ENCODE measurements at regions not wholly inside any gene's neighbourhood (a gene's known extent, or its start where the extent isn't known, plus 50 kb on each side); places are given as distances from the start of the nearest gene placed in this dataset.

DNA sequence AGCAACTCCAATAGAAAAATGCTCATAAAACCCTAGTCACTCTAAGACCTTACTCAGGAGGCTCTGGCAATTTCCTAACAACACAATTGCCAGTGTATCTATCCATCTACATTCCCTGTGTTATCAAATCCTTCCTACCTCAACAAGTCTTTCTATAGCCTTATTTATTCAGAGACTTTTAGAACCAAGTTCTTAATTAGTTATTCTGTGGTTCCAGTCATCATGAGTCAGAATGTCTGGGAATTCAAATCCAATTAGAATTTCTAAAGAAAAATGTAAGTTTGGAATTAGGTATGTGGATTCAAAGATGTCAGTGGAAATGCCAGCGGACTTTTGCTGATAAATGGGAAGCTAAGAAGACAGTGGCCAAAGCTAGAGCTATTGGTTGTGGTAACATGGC is 302.6 kb upstream of the C1orf87 start:
- H2BK12ac ChIP-seq (ENCODE audit: insufficient read length, low read depth, low read length) = no peak overlapping the region
- H3K23me2 ChIP-seq (ENCODE audit: insufficient read length, low read depth, low read length, poor library complexity, severe bottlenecking) = no peaks in the 10 kb centered on the region
- Mint-ChIP-seq H3K27ac (no peak overlapping the region), H3K27me3 (ENCODE audit: low read depth) (no peaks in the 10 kb centered on the region; the same call in 1 of the 2 replicates), H3K36me3 (ENCODE audit: insufficient read depth in 1 of 3, low read depth in 3 of 3) (no peaks in the 10 kb centered on the region), H3K9me3 (peaks cover 5 to 7% of the 10 kb centered on the region in 2 experiments; a peak in 3 of 5 replicates), H3K4me3 (no peak overlapping the region), H3K4me1 (no peaks in the 10 kb centered on the region)
- no peaks in the 10 kb centered on the region for H3K27me3 ChIP-seq (ENCODE audit: insufficient read depth, low read length)
- no peak overlapping the region for H3K4ac ChIP-seq (ENCODE audit: low read depth, low read length)
- no peak overlapping the region for H3K18ac ChIP-seq (ENCODE audit: insufficient read length, low read depth, low read length)
- H3K79me2 ChIP-seq (ENCODE audit: insufficient read depth, low read length) = no peaks in the 10 kb centered on the region
- no peak overlapping the region for H2BK5ac ChIP-seq (ENCODE audit: insufficient read length, low read length)
- no peak overlapping the region for H3K27ac ChIP-seq (ENCODE audit: insufficient read length, low read depth, low read length)
- H3T11ph ChIP-seq (ENCODE audit: low read length) = no peak overlapping the region
- WGBS (ENCODE audit: extremely low coverage, insufficient read length, low lambda C conversion rate) = no CpG with 5 or more reads among the region's 1 CpG
- no peak overlapping the region for H2BK20ac ChIP-seq (ENCODE audit: low read depth, low read length, poor library complexity, severe bottlenecking)
- H3K4me1 ChIP-seq (ENCODE audit: insufficient read depth, low read length) = no peaks in the 10 kb centered on the region
- no peak for DNase-seq
- no peak overlapping the region for H3K4me2 ChIP-seq (ENCODE audit: insufficient read depth, insufficient read length, low read length)
- no peaks in the 10 kb centered on the region for H3K9me3 ChIP-seq (ENCODE audit: control insufficient read depth, low read depth, low read length)
- H3K9ac ChIP-seq (ENCODE audit: extremely low read depth, insufficient read length, low read length) = no peak overlapping the region
- H3K79me1 ChIP-seq (ENCODE audit: insufficient read depth, low read depth, low read length, poor library complexity, severe bottlenecking) = no peaks in the 10 kb centered on the region
- no peaks in the 10 kb centered on the region for H4K20me1 ChIP-seq (ENCODE audit: control insufficient read depth, insufficient read depth, insufficient read length)
- no peak overlapping the region for H4K8ac ChIP-seq (replicated peaks; ENCODE audit: insufficient read length, low read depth, low read length)
- H2AFZ ChIP-seq (ENCODE audit: low read length) = no peak overlapping the region
- H3K56ac ChIP-seq (ENCODE audit: insufficient read length, low read depth, low read length) = no peak overlapping the region
- no peak overlapping the region for H3K14ac ChIP-seq (ENCODE audit: insufficient read depth, low read length)
- no peak overlapping the region for H3K23ac ChIP-seq (ENCODE audit: insufficient read length, low read depth, low read length)
- no peak overlapping the region for H2BK120ac ChIP-seq (ENCODE audit: low read depth, low read length, poor library complexity, severe bottlenecking)
- H2BK15ac ChIP-seq (ENCODE audit: low read depth, low read length) = no peak overlapping the region
- H4K91ac ChIP-seq (ENCODE audit: insufficient read length, low read depth, low read length) = no peak overlapping the region
- H4K5ac ChIP-seq (ENCODE audit: insufficient read length, low read depth, low read length) = no peak overlapping the region
- TF ChIP-seq CTCF (conservative IDR thresholded peaks at IDR 0.05) = no peak
- no peak overlapping the region for H2AK5ac ChIP-seq (ENCODE audit: insufficient read length, low read length)
